H1 (cell line): ENCODE measurements at regions not wholly inside any gene's neighbourhood (a gene's known extent, or its start where the extent isn't known, plus 50 kb on each side); places are given as distances from the start of the nearest gene placed in this dataset.

Experiments used
- SP2 ChIP-seq: IDR thresholded peaks from 2 replicates; pipeline ENCODE4 v1.6.1; 2012; ENCODE audit warnings: mild to moderate bottlenecking, low read length, inconsistent platforms
- TF ChIP-seq, protein P1 (sequence below): fragments of 300-600 bp; sonication (generic); IDR thresholded peaks from 2 replicates; pipeline ENCODE4 v1.7.1; 2012; ENCODE audit warnings: low read length, moderate library complexity, mild to moderate bottlenecking, inconsistent platforms; ENCODE audit not compliant: insufficient replicate concordance

DNA sequence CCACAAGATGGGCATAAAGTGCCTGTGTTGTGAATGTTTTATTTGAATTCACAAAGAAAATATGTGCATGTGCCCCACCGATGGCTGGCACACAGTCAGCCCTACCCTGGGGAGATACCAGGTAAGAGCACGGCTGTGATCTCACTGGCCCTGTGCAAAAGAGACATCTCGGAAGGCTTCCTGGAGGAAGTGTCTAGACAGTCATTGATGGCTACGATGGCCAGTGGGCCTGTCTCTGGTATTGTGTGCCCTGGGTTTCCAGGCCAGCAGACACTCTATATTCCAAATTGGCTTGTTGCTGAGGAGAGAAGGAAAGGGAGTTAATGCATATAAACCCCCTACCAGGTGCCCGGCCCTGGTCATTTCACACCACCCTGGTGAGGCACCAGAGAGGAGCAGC is 211.7 kb downstream of the GLI2 start (continued):
- TF ChIP-seq, protein P1, sequence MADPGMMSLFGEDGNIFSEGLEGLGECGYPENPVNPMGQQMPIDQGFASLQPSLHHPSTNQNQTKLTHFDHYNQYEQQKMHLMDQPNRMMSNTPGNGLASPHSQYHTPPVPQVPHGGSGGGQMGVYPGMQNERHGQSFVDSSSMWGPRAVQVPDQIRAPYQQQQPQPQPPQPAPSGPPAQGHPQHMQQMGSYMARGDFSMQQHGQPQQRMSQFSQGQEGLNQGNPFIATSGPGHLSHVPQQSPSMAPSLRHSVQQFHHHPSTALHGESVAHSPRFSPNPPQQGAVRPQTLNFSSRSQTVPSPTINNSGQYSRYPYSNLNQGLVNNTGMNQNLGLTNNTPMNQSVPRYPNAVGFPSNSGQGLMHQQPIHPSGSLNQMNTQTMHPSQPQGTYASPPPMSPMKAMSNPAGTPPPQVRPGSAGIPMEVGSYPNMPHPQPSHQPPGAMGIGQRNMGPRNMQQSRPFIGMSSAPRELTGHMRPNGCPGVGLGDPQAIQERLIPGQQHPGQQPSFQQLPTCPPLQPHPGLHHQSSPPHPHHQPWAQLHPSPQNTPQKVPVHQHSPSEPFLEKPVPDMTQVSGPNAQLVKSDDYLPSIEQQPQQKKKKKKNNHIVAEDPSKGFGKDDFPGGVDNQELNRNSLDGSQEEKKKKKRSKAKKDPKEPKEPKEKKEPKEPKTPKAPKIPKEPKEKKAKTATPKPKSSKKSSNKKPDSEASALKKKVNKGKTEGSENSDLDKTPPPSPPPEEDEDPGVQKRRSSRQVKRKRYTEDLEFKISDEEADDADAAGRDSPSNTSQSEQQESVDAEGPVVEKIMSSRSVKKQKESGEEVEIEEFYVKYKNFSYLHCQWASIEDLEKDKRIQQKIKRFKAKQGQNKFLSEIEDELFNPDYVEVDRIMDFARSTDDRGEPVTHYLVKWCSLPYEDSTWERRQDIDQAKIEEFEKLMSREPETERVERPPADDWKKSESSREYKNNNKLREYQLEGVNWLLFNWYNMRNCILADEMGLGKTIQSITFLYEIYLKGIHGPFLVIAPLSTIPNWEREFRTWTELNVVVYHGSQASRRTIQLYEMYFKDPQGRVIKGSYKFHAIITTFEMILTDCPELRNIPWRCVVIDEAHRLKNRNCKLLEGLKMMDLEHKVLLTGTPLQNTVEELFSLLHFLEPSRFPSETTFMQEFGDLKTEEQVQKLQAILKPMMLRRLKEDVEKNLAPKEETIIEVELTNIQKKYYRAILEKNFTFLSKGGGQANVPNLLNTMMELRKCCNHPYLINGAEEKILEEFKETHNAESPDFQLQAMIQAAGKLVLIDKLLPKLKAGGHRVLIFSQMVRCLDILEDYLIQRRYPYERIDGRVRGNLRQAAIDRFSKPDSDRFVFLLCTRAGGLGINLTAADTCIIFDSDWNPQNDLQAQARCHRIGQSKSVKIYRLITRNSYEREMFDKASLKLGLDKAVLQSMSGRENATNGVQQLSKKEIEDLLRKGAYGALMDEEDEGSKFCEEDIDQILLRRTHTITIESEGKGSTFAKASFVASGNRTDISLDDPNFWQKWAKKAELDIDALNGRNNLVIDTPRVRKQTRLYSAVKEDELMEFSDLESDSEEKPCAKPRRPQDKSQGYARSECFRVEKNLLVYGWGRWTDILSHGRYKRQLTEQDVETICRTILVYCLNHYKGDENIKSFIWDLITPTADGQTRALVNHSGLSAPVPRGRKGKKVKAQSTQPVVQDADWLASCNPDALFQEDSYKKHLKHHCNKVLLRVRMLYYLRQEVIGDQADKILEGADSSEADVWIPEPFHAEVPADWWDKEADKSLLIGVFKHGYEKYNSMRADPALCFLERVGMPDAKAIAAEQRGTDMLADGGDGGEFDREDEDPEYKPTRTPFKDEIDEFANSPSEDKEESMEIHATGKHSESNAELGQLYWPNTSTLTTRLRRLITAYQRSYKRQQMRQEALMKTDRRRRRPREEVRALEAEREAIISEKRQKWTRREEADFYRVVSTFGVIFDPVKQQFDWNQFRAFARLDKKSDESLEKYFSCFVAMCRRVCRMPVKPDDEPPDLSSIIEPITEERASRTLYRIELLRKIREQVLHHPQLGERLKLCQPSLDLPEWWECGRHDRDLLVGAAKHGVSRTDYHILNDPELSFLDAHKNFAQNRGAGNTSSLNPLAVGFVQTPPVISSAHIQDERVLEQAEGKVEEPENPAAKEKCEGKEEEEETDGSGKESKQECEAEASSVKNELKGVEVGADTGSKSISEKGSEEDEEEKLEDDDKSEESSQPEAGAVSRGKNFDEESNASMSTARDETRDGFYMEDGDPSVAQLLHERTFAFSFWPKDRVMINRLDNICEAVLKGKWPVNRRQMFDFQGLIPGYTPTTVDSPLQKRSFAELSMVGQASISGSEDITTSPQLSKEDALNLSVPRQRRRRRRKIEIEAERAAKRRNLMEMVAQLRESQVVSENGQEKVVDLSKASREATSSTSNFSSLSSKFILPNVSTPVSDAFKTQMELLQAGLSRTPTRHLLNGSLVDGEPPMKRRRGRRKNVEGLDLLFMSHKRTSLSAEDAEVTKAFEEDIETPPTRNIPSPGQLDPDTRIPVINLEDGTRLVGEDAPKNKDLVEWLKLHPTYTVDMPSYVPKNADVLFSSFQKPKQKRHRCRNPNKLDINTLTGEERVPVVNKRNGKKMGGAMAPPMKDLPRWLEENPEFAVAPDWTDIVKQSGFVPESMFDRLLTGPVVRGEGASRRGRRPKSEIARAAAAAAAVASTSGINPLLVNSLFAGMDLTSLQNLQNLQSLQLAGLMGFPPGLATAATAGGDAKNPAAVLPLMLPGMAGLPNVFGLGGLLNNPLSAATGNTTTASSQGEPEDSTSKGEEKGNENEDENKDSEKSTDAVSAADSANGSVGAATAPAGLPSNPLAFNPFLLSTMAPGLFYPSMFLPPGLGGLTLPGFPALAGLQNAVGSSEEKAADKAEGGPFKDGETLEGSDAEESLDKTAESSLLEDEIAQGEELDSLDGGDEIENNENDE, result no peak
- TF ChIP-seq SP2, result no peak
